Psoas muscle (tissue), 7 donors: ENCODE measurements at regions not wholly inside any gene's neighbourhood (a gene's known extent, or its start where the extent isn't known, plus 50 kb on each side); places are given as distances from the start of the nearest gene placed in this dataset.

Experiments used
- ATAC-seq, 4 donors: fragments of 200-7000 bp; cut with Tn5 transposase; one replicate each; pipeline ENCODE4 v1.9.1; 2020; ENCODE audit warnings: moderate library complexity in 3 of 4, mild to moderate bottlenecking in 2 of 4
- DNase-seq, 2 donors: peaks; one replicate each; pipeline ENCODE4 v3.0.0-alpha.2; 2020
- H3K27ac ChIP-seq: fragments of 200-600 bp; one replicate; pipeline ENCODE4 v1.8.0; 2022
- H3K27me3 ChIP-seq, 3 donors: fragments of 200-600 bp in 1 of 3; one replicate each; pipeline versions ENCODE4 v1.6.1 to v1.8.0; 2013 to 2022; ENCODE audit warnings: low read length in 2 of 3, mild to moderate bottlenecking in 2 of 3, moderate library complexity in 1 of 3; ENCODE audit not compliant: insufficient read depth in 3 of 3
- H3K36me3 ChIP-seq, 2 donors: fragments of 200-600 bp in 1 of 2; one replicate each; pipeline versions ENCODE4 v1.6.1 to v1.8.0; 2013 to 2022; ENCODE audit warnings: low read depth in 1 of 2, mild to moderate bottlenecking in 1 of 2, moderate library complexity in 1 of 2; ENCODE audit not compliant: insufficient read depth in 1 of 2
- H3K4me1 ChIP-seq: fragments of 200-600 bp; one replicate; pipeline ENCODE4 v1.8.0; 2022
- H3K4me3 ChIP-seq: fragments of 200-600 bp; one replicate; pipeline ENCODE4 v1.8.0; 2022; ENCODE audit warnings: mild to moderate bottlenecking
- H3K9me3 ChIP-seq: fragments of 200-600 bp; one replicate; pipeline ENCODE4 v1.8.0; 2022
- CTCF ChIP-seq: fragments of 200-600 bp; IDR thresholded peaks from one replicate; pipeline ENCODE4 v1.8.0; 2022; ENCODE audit warnings: antibody characterized with exemption
- WGBS, 3 donors: extraction: QIAGEN DNeasy Blood & Tissue Kit; methylation state at CpG; one replicate each; pipeline versions ENCODE4 v1.1.6 to v1.1.7; 2013; 5-methylcytosine and 5-hydroxymethylcytosine counted together
- intact Hi-C, 2 donors: fragments of 100-400 bp; cut with DNase I; formaldehyde crosslinking; loops; one replicate each; pipeline versions ENCODE4 v1.11.0 to v1.14.2; 2022
- donor health status: healthy with polysubstance abuse.
- donor health status: DM: no; HTN: no; CAD: no; lungs with moderate emphysema.
- donor health status: Bipolar disorder and iron deficiency.
- donor health status: healthy.
- donor health status: DM: yes; HTN: yes; CAD: no.
- donor health status: DM: no; HTN: no; CAD: no.
- donor health status: DM: yes; HTN: yes; CAD: no.

DNA sequence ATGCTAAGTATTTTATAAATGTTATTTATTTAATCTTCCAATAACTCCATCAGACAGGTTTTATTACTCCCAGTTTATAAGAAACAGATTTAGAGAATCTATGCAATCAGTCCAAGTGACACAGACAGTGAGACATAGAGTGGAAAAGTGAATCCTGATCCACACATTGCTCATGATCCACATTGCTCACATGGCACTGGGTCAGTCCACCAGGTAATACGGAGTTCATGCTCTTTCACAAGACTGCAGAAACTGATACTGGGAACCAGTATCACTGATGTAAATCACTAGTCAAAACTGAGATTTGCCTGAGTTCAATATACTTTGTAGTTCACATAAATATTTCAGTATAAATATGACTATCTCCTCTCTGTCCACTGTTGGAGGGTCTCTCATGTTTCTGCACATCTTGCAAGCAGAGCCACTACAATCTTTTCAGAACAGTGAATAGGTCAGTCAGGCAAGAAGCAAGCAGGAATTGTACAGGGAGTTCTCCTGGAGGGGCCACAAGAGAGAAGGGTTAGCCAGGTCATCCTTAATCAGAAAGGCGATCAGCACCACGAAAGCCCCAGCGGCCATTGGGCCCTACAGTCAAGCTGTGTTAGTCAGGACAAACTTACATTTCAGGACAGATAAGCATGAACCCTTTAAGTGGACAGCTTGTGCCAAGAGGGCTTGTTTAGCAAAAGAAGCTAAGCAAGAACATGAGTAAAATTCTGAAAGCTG is 275.4 kb upstream of the NR5A2 start:
- intact Hi-C loops = no loop called here
- no peaks in the 10 kb centered on the region for H3K36me3 ChIP-seq

DNA sequence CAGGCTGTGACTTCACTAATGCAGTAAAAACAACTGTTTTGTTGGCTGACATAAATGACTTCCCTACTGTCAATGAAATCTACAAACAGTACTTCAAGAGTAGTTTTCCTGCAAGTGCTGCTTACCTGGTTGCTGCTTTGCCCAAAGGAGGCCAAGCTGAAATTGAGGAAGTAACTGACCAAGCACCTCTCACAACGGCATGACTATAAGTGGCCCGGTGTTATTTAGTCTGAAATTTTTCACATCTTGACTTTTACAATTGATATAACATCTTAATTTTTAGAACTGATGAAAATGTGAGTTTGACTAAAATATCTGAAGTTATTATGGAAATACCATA is 274.9 kb upstream of the NR5A2 start:
- 89 to 91% (median 90%) methylated on average over 2 of the region's 2 CpGs for WGBS, 3 donors
- TF ChIP-seq CTCF = no peak

More for the DNA sequence above, 275.4 kb upstream of the NR5A2 start:
- ATAC-seq = no peak
- TF ChIP-seq CTCF = no peak
- no peaks in the 10 kb centered on the region for H3K9me3 ChIP-seq
- H3K27ac ChIP-seq = no peak overlapping the region
- peaks cover 4% of the 10 kb centered on the region for H3K4me1 ChIP-seq
- 75 to 81% (median 81%) methylated on average over 4 of the region's 4 CpGs for WGBS, 3 donors
- DNase-seq = no peak
- H3K27me3 ChIP-seq = no peaks in the 10 kb centered on the region
- H3K4me3 ChIP-seq = no peak overlapping the region

GRCh38 chr1:199753513-199753912 is 274.0 kb upstream of the NR5A2 start:
- 50 to 74% (median 68%) methylated on average over 2 of the region's 2 CpGs for WGBS, 3 donors
- intact Hi-C loops = no loop called here
- Histone ChIP-seq H3K27me3 (no peaks in the 10 kb centered on the region), H3K27ac (no peak overlapping the region), H3K4me1 (no peaks in the 10 kb centered on the region), H3K9me3 (no peaks in the 10 kb centered on the region), H3K36me3 (no peaks in the 10 kb centered on the region), H3K4me3 (no peak overlapping the region)
- TF ChIP-seq CTCF = no peak
- ATAC-seq (no peak), DNase-seq (no peak)

More for the DNA sequence above, 274.9 kb upstream of the NR5A2 start:
- Histone ChIP-seq H3K4me1 (peaks cover 4% of the 10 kb centered on the region), H3K36me3 (no peaks in the 10 kb centered on the region), H3K4me3 (no peak overlapping the region), H3K27ac (no peak overlapping the region), H3K9me3 (no peaks in the 10 kb centered on the region), H3K27me3 (no peaks in the 10 kb centered on the region)
- ATAC-seq (no peak), DNase-seq (no peak)
- intact Hi-C loops = no loop called here

GRCh38 chr1:199756066-199756465 is 271.4 kb upstream of the NR5A2 start:
- WGBS, 3 donors = 37 to 42% (median 42%) methylated on average over 2 of the region's 2 CpGs
- no peak for DNase-seq
- Histone ChIP-seq H3K4me3 (no peak overlapping the region), H3K36me3 (no peaks in the 10 kb centered on the region), H3K9me3 (no peaks in the 10 kb centered on the region), H3K4me1 (no peaks in the 10 kb centered on the region), H3K27ac (no peak overlapping the region), H3K27me3 (no peaks in the 10 kb centered on the region)
- intact Hi-C loops = no loop called here
- TF ChIP-seq CTCF = no peak
- no peak for ATAC-seq
